Ovary (tissue), 7 donors: ENCODE measurements at regions not wholly inside any gene's neighbourhood (a gene's known extent, or its start where the extent isn't known, plus 50 kb on each side); places are given as distances from the start of the nearest gene placed in this dataset.

ENCODE experiments used
- DNase-seq, 5 donors: peaks; one replicate each; pipeline ENCODE4 v3.0.0-alpha.2; 2019 to 2020
- H3K27ac ChIP-seq, 2 donors: fragments of 200-600 bp; one replicate each; pipeline versions ENCODE4 v1.5.1 to v1.8.0; 2019 to 2022
- H3K27me3 ChIP-seq: fragments of 200-600 bp; one replicate; pipeline ENCODE4 v1.8.0; 2022
- H3K36me3 ChIP-seq: fragments of 200-600 bp; sonication (generic); one replicate; pipeline ENCODE4 v1.5.1; 2019
- H3K4me1 ChIP-seq: one replicate; pipeline ENCODE4 v1.8.1; 2013; ENCODE audit warnings: mild to moderate bottlenecking, moderate library complexity; ENCODE audit not compliant: insufficient read depth
- H3K4me3 ChIP-seq: fragments of 200-600 bp; sonication (generic); one replicate; pipeline ENCODE4 v1.5.1; 2017
- H3K9me3 ChIP-seq, 2 donors: fragments of 200-600 bp in 1 of 2; sonication (generic) in 1 of 2; one replicate each; pipeline versions ENCODE4 v1.5.1 to v1.8.1; 2013 to 2019; ENCODE audit warnings: mild to moderate bottlenecking in 1 of 2, moderate library complexity in 1 of 2
- CTCF ChIP-seq, 3 donors: fragments of 450-650 bp in 2 of 3; fragments of 200-600 bp in 1 of 3; IDR thresholded peaks; one replicate each; pipeline versions ENCODE4 v1.5.1 to v1.8.0; 2016 to 2022; ENCODE audit warnings: antibody characterized with exemption in 3 of 3, mild to moderate bottlenecking in 1 of 3
- EP300 ChIP-seq: sonication (generic); formaldehyde crosslinking; IDR thresholded peaks from one replicate; pipeline ENCODE4 v1.6.1; 2017; ENCODE audit warnings: antibody characterized with exemption
- POLR2A ChIP-seq: fragments of 450-650 bp; IDR thresholded peaks from one replicate; pipeline ENCODE4 v1.6.1; 2017; ENCODE audit warnings: antibody characterized with exemption, mild to moderate bottlenecking, moderate library complexity
- WGBS, 3 donors: extraction: QIAGEN DNeasy Blood & Tissue Kit in 1 of 3; methylation state at CpG; one replicate each; pipeline versions ENCODE4 v1.1.5 to v1.1.7; 2013 to 2017; 5-methylcytosine and 5-hydroxymethylcytosine counted together
- intact Hi-C, 4 donors: fragments of 100-400 bp; cut with DNase I; formaldehyde crosslinking; loops; one replicate each; pipeline versions ENCODE4 v1.11.0 to v1.15.1; 2022 to 2023
- donor health status: DM: no; HTN: no; CAD: no; lungs with moderate emphysema.
- donor health status: DM: no; HTN: no; CAD: no.
- donor health status: Bipolar disorder and iron deficiency.
- donor health status: DM: no; HTN: no; CAD: no.
- donor health status: DM: yes; HTN: yes; CAD: no.

- H3K4me3 ChIP-seq, result no peak overlapping the region
- 71 to 85% (median 80%) methylated on average over 3 of the region's 3 CpGs for WGBS, 3 donors
- no peaks in the 10 kb centered on the region for H3K4me1 ChIP-seq
- H3K27me3 ChIP-seq, result no peaks in the 10 kb centered on the region
- TF ChIP-seq POLR2A (no peak), EP300 (no peak), CTCF (IDR thresholded peaks at IDR 0.05) (no peak)
- H3K9me3 ChIP-seq, result no peaks in the 10 kb centered on the region
- no peaks in the 10 kb centered on the region for H3K36me3 ChIP-seq
- H3K27ac ChIP-seq, result no peak overlapping the region
- intact Hi-C loops, result no loop called here
- DNase-seq, result no peak
These were observed 128.4 kb upstream of the ADGRF1 start for GRCh38 chr6:47170617-47170947.

GRCh38 chr6:47169785-47170616, 127.9 kb upstream of the ADGRF1 start:
- Histone ChIP-seq H3K4me3 (no peak overlapping the region), H3K4me1 (no peaks in the 10 kb centered on the region), H3K27me3 (no peaks in the 10 kb centered on the region), H3K27ac (no peak overlapping the region), H3K36me3 (no peaks in the 10 kb centered on the region), H3K9me3 (no peaks in the 10 kb centered on the region)
- no peak for DNase-seq
- intact Hi-C loops, result no loop called here
- WGBS, 3 donors, result 91 to 95% (median 92%) methylated on average over 1 of the region's 1 CpG
- no peak for TF ChIP-seq EP300
- no peak for TF ChIP-seq POLR2A
- no peak for TF ChIP-seq CTCF (IDR thresholded peaks at IDR 0.05)

GRCh38 chr6:47168180-47168579, 126.0 kb upstream of the ADGRF1 start:
- 43 to 47% (median 44%) methylated on average over 2 of the region's 2 CpGs for WGBS, 3 donors
- intact Hi-C loops, result no loop called here
- no peak for TF ChIP-seq EP300
- no peak for TF ChIP-seq POLR2A
- TF ChIP-seq CTCF (IDR thresholded peaks at IDR 0.05), result no peak
- H3K27me3 ChIP-seq, result no peaks in the 10 kb centered on the region
- no peak overlapping the region for H3K4me3 ChIP-seq
- no peak overlapping the region for H3K27ac ChIP-seq
- H3K4me1 ChIP-seq, result no peaks in the 10 kb centered on the region
- H3K9me3 ChIP-seq, result no peaks in the 10 kb centered on the region
- no peaks in the 10 kb centered on the region for H3K36me3 ChIP-seq
- peak in 1 of 5 donors; percentile 18 for DNase-seq

- DNase-seq, result no peak
- Histone ChIP-seq H3K36me3 (no peaks in the 10 kb centered on the region), H3K9me3 (no peaks in the 10 kb centered on the region), H3K27ac (no peak overlapping the region), H3K4me1 (no peaks in the 10 kb centered on the region), H3K4me3 (no peak overlapping the region), H3K27me3 (no peaks in the 10 kb centered on the region)
- TF ChIP-seq CTCF (IDR thresholded peaks at IDR 0.05), result no peak
- 95 to 100% (median 97%) methylated on average over 1 of the region's 1 CpG for WGBS, 3 donors
- intact Hi-C loops, result no loop called here
These were observed 123.8 kb upstream of the ADGRF1 start for GRCh38 chr6:47165918-47166317.
